ENCODE measurements at regions not wholly inside any gene's neighbourhood (a gene's known extent, or its start where the extent isn't known, plus 50 kb on each side); places are given as distances from the start of the nearest gene placed in this dataset.

GRCh38 chr17:33989361-33990148 is 265.5 kb upstream of the CCL2 start:
- ChIA-PET POLR2A (no interaction called here), CTCF (no interaction called here)
- H2AFZ ChIP-seq (ENCODE audit: insufficient read depth, low read depth, low read length, poor library complexity, severe bottlenecking) = no peak overlapping the region
- Mint-ChIP-seq H3K27me3 (peaks cover 12% of the 10 kb centered on the region), H3K4me1 (no peaks in the 10 kb centered on the region), H3K9me3 (ENCODE audit: insufficient read depth) (no peaks in the 10 kb centered on the region), H3K27ac (no peak overlapping the region), H3K4me3 (no peak overlapping the region)
- TF ChIP-seq CTCF (IDR thresholded peaks at IDR 0.05) = no peak
- DNase-seq = no peak
- intact Hi-C loops (cut with micrococcal nuclease) = no loop called here
- no peaks in the 10 kb centered on the region for H3K4me1 ChIP-seq (ENCODE audit: control insufficient read depth in 2 of 2, insufficient read depth in 2 of 2, low read length in 2 of 2)
- H3K4me2 ChIP-seq (replicated peaks; ENCODE audit: low read depth, low read length, poor library complexity, severe bottlenecking) = no peak overlapping the region
- no peak overlapping the region for H3K4me3 ChIP-seq (ENCODE audit: control extremely low read depth in 1 of 5, extremely low read depth in 1 of 5, insufficient read depth in 1 of 5, low read depth in 2 of 5, low read length in 4 of 5)
- 71% methylated on average over 6 of the region's 8 CpGs for WGBS (ENCODE audit: insufficient coverage)
- H3K27me3 ChIP-seq (replicated peaks in 1 of 4; ENCODE audit: control extremely low read depth in 1 of 4, control insufficient read depth in 3 of 4, insufficient read depth in 4 of 4, low read length in 3 of 4) = no peaks in the 10 kb centered on the region
- no peak for ATAC-seq (ENCODE audit: low read depth)
- H3K36me3 ChIP-seq (replicated peaks in 1 of 2; ENCODE audit: control extremely low read depth in 1 of 2, control insufficient read depth in 1 of 2, extremely low read depth in 1 of 2, insufficient read depth in 2 of 2, low read length in 1 of 2) = no peaks in the 10 kb centered on the region
- H3K9me3 ChIP-seq (ENCODE audit: control extremely low read depth in 1 of 3, control insufficient read depth in 2 of 3, insufficient read depth in 1 of 3, low read length in 2 of 3) = no peaks in the 10 kb centered on the region
- no peaks in the 10 kb centered on the region for H4K20me1 ChIP-seq (ENCODE audit: control insufficient read depth, insufficient read depth, low read length, poor library complexity, severe bottlenecking)
- no peaks in the 10 kb centered on the region for H3K79me2 ChIP-seq (ENCODE audit: control insufficient read depth, insufficient read depth, low read length)
- H3K9ac ChIP-seq (ENCODE audit: low read length) = no peak overlapping the region
- no peak overlapping the region for H3K27ac ChIP-seq (ENCODE audit: low read length in 2 of 2)

- WGBS (ENCODE audit: insufficient coverage) = 50% methylated on average over 2 of the region's 3 CpGs
- Histone ChIP-seq H3K4me3 (ENCODE audit: control extremely low read depth in 1 of 5, extremely low read depth in 1 of 5, insufficient read depth in 1 of 5, low read depth in 2 of 5, low read length in 4 of 5) (no peak overlapping the region), H3K27me3 (replicated peaks in 1 of 4; ENCODE audit: control extremely low read depth in 1 of 4, control insufficient read depth in 3 of 4, insufficient read depth in 4 of 4, low read length in 3 of 4) (no peaks in the 10 kb centered on the region), H3K27ac (ENCODE audit: low read length in 2 of 2) (no peak overlapping the region), H3K4me1 (ENCODE audit: control insufficient read depth in 2 of 2, insufficient read depth in 2 of 2, low read length in 2 of 2) (no peaks in the 10 kb centered on the region), H2AFZ (ENCODE audit: insufficient read depth, low read depth, low read length, poor library complexity, severe bottlenecking) (no peak overlapping the region), H3K79me2 (ENCODE audit: control insufficient read depth, insufficient read depth, low read length) (no peaks in the 10 kb centered on the region), H3K9me3 (ENCODE audit: control extremely low read depth in 1 of 3, control insufficient read depth in 2 of 3, insufficient read depth in 1 of 3, low read length in 2 of 3) (no peaks in the 10 kb centered on the region), H3K4me2 (replicated peaks; ENCODE audit: low read depth, low read length, poor library complexity, severe bottlenecking) (no peak overlapping the region), H3K36me3 (replicated peaks in 1 of 2; ENCODE audit: control extremely low read depth in 1 of 2, control insufficient read depth in 1 of 2, extremely low read depth in 1 of 2, insufficient read depth in 2 of 2, low read length in 1 of 2) (no peaks in the 10 kb centered on the region), H4K20me1 (ENCODE audit: control insufficient read depth, insufficient read depth, low read length, poor library complexity, severe bottlenecking) (no peaks in the 10 kb centered on the region), H3K9ac (ENCODE audit: low read length) (no peak overlapping the region)
- Mint-ChIP-seq H3K27ac (no peak overlapping the region), H3K27me3 (peaks cover 7% of the 10 kb centered on the region), H3K9me3 (ENCODE audit: insufficient read depth) (no peaks in the 10 kb centered on the region), H3K4me3 (no peak overlapping the region), H3K4me1 (no peaks in the 10 kb centered on the region)
- ATAC-seq (ENCODE audit: low read depth) (no peak), DNase-seq (no peak)
- intact Hi-C loops (cut with micrococcal nuclease) = no loop called here
- no peak for TF ChIP-seq EZH2 (IDR thresholded peaks at IDR 0.05; ENCODE audit: borderline replicate concordance, insufficient read depth, low read depth, low read length, poor library complexity, severe bottlenecking)
- no peak for TF ChIP-seq CTCF (IDR thresholded peaks at IDR 0.05)
- CTCF ChIA-PET = no interaction called here
- POLR2A ChIA-PET = no interaction called here
These were observed 264.0 kb upstream of the CCL2 start for GRCh38 chr17:33990943-33991706.
